DMS153 treated with DMSO at 0.1 percent for 48 hours (cell line): ENCODE measurements at regions not wholly inside any gene's neighbourhood (a gene's known extent, or its start where the extent isn't known, plus 50 kb on each side); places are given as distances from the start of the nearest gene placed in this dataset.
"Not testable (repeated sequence)": the region's sequence is repeated elsewhere in the genome, so short reads cannot be mapped to it uniquely, and the experiment has no call there.

Experiments
- DNase-seq: peaks from one replicate; lab custom pipeline; 2025; ENCODE audit not compliant: unreplicated experiment; lab: John Stamatoyannopoulos, UW

DNA sequence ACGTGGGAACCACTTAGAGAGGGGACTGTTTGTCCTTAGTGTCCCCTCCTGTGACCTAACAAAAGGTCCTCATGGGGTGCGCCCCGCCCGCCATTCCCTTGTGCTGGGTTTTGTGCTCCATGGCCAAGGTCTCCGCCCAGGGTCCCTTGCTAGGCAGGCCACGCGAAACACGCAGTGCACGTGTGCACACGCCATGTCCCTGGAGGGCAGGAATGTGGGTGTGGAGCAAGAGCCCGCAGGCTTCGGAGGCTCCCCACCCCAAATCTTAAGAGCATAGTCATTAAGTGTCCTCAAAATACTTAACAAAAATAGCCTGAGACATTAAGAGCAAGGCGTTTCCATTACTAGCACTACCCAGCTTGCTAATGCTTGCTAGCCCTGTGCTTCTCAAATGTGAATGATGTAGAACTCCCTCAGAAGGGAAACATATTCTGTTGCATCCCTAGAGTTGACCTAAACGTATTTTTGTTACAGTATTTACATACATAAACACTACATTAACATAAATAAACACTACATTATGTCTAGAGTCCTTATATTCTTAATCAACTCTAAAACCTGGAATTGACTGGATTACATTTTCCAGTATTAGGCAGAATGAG lies 117.6 kb upstream of the APCDD1 start:
- DNase-seq, result no peak

DNA sequence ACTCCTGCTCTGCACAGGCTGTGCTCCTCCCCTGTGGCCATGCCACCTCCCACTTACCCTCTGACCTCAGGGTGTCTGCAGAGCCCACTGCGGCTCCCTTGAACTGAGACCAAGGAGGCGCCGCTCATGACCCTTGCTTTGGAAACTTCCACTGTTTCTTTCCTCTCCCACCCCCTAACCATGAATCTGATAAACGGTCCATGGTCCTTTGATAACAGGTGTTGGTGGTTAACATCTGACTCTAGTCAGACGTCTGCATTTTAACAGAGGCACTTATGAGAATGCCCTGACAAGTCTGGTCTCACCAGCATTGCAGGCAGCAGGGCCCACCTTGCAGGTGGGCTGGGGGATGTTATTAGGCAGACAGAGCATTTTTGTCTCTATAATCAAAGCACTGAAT lies 113.6 kb upstream of the APCDD1 start:
- DNase-seq, result no peak

- DNase-seq, result no peak
These were observed 110.7 kb upstream of the APCDD1 start for GRCh38 chr18:10343778-10344177.

- no peak for DNase-seq
These were observed 107.6 kb upstream of the APCDD1 start for GRCh38 chr18:10346749-10347415.

- DNase-seq, result no peak
These were observed 104.9 kb upstream of the APCDD1 start for GRCh38 chr18:10349561-10349960.

DNA sequence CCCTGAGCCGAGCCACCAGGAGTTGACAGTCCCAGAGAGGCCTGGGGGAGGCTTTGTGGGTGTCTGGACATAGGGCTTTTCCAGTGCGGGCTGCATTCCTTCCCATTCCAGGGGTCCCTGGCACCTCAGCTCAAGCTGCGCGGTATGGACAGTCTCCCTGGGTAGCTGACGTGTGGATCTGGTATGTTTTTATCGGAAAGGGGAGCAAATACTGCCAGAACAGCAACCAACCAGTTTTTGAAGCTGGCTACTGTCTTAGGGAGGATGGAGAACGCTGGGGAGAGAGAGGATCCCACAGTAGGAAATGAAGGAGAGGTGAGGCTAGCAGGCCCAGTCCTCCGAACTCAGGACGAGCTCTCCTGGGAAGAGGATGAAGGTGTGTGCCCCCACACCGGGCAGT lies 103.8 kb upstream of the APCDD1 start:
- no peak for DNase-seq

- DNase-seq, result no peak
These were observed 103.1 kb upstream of the APCDD1 start for GRCh38 chr18:10351219-10351818.

DNA sequence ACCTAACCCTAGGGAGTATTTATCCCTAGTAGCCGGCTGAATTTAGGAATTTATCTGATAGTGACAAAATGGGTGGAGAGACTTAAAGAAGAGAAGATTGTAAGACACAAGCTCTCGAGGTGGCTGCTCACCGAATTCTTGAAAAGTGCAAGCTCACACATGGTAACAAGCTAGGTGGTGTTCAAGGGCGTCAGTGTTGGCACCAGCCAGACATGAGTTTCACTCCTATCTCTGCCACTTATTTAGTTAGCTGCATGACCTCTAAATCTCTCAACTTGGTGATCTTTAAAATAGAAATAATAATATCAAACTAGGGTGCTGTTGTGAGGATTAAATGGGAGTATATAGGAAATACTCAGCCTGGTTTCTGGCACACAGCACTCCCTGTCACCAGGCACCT lies 102.6 kb upstream of the APCDD1 start:
- no peak for DNase-seq

GRCh38 chr18:10352671-10353070 lies 101.8 kb upstream of the APCDD1 start:
- no peak for DNase-seq

- no peak for DNase-seq
These were observed 100.6 kb upstream of the APCDD1 start for GRCh38 chr18:10353791-10354190.

DNA sequence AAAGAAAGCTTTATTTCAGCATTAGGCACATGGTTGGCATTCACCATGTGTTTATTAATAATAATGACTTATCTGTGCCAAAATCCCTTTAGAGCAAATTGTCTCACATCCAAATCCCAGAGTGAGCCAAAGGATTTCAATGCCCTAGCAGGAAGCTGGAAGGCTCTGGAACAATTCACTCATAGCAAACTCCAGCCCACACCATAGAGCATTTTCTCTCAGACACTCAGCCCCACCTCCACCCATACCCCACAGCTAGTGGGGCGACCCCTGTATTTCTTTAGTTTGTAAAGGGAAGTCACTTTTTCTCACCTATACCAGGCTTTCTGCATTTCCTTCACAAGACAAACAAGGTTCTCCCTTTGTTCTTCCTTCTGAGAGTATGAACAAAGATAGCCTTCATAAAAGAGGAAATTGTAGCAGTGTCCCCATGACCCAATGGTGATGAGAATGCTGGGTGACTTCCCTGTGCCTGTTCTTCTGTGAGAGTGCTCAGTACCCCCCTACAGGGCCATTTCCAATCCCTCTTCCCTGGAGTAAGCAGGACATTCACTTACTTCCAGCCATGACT lies 100.1 kb upstream of the APCDD1 start:
- DNase-seq, result no peak

DNA sequence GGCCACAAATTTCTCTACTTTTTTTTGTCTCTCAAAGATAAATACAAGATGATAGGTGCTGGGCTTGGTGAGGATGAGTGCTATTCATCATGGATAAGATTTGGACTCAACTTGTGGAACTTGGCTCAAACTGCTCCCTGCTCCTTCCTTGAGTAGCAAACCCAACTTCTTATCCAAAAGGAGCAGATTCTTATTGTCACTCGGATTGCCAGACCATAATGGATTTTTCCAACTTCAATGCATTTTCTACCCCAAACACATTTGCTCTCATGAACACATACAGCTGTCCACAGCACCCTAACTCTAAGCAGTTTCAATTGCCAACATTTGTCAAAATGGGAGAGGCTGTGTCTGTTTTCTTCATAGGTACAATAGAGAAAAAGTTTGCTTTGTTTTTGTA lies 99.5 kb upstream of the APCDD1 start:
- no peak for DNase-seq

GRCh38 chr18:10356999-10357398 lies 97.4 kb upstream of the APCDD1 start:
- not testable (repeated sequence) for DNase-seq

- DNase-seq, result no peak
These were observed 92.8 kb upstream of the APCDD1 start for GRCh38 chr18:10361660-10362059.

DNA sequence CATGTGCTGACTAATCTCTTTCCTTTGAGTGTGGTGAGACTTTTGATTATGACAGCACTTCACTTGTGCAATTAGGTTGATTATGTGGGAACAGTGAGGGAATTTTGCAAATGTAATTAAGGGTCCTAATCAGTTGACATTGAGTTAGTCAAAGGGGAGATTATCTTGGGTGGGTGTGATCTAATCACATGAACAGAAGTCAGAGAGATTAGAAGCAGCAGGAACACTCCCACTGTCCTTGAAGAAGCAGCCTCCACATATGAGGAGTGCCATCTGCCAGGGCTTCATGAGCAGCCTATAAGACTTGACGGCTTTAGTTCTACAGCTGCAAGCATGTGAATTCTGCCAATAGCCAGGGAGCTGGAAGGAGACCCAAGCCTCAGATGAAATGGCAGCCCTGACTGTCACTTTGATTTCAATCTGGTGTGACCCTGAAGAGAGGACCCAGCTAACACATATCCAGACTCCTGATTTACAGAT lies 89.4 kb upstream of the APCDD1 start:
- DNase-seq, result no peak

DNA sequence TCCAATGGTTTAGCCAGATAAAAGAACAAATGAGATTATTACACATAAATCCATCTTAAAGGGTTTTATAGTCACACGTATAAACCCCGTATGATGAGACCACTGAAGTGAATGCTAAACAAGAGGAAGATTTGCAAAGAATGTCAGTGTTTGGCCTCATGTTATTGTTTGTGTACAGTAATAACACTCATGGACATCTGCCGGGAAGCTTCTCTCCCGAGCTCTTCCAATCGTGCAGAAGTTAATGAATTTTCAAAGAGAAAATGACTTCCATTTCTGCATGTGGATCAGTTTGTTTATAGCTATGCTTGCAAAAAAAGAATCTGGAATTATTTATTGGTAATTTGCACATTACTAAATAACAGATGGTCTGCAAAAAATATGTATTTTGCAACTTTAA lies 88.5 kb upstream of the APCDD1 start:
- no peak for DNase-seq

DNA sequence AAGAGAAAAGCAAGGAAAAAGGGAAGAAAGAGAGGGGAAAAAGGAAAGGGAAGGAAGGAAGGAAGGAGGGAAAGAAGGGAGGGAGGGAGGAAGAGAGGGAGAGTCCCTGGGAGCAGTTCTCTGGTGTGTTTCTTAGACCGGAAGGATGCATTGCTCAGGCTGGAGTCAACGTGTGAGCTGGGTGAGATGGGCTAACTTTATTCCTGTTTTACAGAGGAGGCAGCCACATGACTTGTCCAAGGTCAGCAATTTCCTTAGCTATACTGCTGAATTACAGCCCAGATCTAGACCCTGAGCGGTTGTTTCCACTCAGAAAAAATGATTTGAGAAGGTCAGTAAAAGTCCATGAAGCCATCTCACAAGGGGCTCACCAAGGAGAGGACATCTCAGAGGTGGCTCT lies 86.6 kb upstream of the APCDD1 start:
- DNase-seq, result no peak

GRCh38 chr18:10368456-10369453 lies 85.7 kb upstream of the APCDD1 start:
- no peak for DNase-seq

DNA sequence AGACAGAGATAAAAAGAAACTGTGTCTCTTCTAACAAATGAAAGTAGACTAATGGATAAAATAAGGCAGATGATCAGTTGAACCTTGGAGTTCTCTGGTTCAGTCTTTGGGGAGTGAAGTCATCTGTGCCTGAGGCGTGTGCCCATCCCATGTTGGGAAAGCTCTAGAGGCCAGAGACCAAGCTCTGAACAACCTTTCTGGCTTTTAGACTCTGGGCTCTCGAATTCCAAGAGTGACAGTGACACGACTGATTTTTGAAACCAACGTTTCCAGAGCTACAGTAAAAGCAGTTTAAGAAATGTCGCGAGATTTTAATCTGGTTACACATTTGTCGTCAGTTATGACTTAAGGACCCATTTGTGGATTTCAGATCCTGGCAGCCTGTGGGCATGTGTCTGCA lies 83.7 kb upstream of the APCDD1 start:
- no peak for DNase-seq

GRCh38 chr18:10371165-10371564 lies 83.3 kb upstream of the APCDD1 start:
- no peak for DNase-seq

DNA sequence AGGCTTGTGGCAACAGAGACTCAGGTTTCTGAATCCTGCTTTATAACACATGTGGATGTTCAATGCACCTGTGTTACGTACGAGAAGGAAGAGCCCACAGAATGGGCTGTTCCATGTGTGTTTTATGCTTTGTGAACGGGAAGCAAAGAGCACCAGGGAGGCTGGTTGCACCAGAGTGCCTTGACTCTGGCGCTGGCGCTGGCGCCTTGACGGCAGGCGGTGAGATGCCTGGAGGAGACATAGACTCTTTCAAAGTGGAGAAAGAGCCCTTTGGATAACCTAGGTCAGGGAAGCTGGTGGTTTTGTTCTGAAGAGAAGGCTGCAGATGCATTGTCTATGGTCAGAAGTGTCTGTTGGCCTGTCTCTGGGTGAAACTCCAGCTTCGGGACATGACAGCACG lies 80.2 kb upstream of the APCDD1 start:
- no peak for DNase-seq
